SJSA1 (cell line): ENCODE measurements at regions not wholly inside any gene's neighbourhood (a gene's known extent, or its start where the extent isn't known, plus 50 kb on each side); places are given as distances from the start of the nearest gene placed in this dataset.
"Not testable (repeated sequence)": the region's sequence is repeated elsewhere in the genome, so short reads cannot be mapped to it uniquely, and the experiment has no call there.

ENCODE experiments used
- DNase-seq, 2 experiments: peaks; one replicate each; pipeline ENCODE4 v3.0.0-alpha.2; 2015 to 2020; ENCODE audit warnings: low spot score in 2 of 2, low read depth in 1 of 2
- H3K27ac ChIP-seq: fragments of 250-450 bp; sonication (Bioruptor Pico); 2 replicates; pipeline ENCODE4 v1.5.1; 2020; ENCODE audit warnings: mild to moderate bottlenecking, moderate library complexity
- H3K27me3 ChIP-seq: fragments of 250-450 bp; sonication (Bioruptor Pico); replicated peaks from 2 replicates; pipeline ENCODE4 v1.5.1; 2020; ENCODE audit warnings: mild to moderate bottlenecking, moderate library complexity
- H3K36me3 ChIP-seq: fragments of 250-450 bp; sonication (Bioruptor Pico); 2 replicates; pipeline ENCODE4 v1.5.1; 2020; ENCODE audit warnings: mild to moderate bottlenecking
- H3K4me1 ChIP-seq: fragments of 250-450 bp; sonication (Bioruptor Pico); replicated peaks from 2 replicates; pipeline ENCODE4 v1.6.1; 2021; ENCODE audit warnings: mild to moderate bottlenecking
- H3K4me3 ChIP-seq: fragments of 250-450 bp; sonication (Bioruptor Pico); 2 replicates; pipeline ENCODE4 v1.5.1; 2020; ENCODE audit warnings: mild to moderate bottlenecking
- H3K9me3 ChIP-seq: fragments of 250-450 bp; sonication (Bioruptor Pico); replicated peaks from 2 replicates; pipeline ENCODE4 v1.5.1; 2020; ENCODE audit warnings: mild to moderate bottlenecking

- no peak for DNase-seq
- H3K27ac ChIP-seq: no peak overlapping the region
- H3K9me3 ChIP-seq: no peaks in the 10 kb centered on the region
- no peaks in the 10 kb centered on the region for H3K27me3 ChIP-seq
- no peaks in the 10 kb centered on the region for H3K36me3 ChIP-seq
- no peak overlapping the region for H3K4me3 ChIP-seq
- H3K4me1 ChIP-seq: no peaks in the 10 kb centered on the region
Measured at GRCh38 chr4:160347197-160347596, 1244.3 kb downstream of the RAPGEF2 start.

DNA sequence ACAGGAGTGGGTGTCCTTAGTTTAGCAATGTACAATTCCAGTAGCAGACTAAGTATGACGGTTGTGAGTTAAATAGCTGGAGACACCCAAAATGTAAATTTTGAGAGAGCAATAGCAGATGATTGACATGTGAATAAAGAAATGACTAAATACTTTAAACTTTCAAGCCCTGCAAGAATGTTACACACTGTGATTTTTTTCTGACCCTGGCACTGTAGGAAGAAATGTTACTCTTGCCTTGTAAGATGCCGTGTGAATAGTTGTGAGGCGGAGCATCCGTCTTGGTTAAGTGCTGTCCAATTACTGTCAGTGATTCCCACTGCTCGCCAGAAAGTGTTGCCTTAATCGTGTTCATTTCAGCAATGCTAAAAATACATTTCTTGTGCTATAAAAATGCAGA is 1248.1 kb downstream of the RAPGEF2 start:
- H3K36me3 ChIP-seq: no peaks in the 10 kb centered on the region
- H3K4me1 ChIP-seq: no peaks in the 10 kb centered on the region
- DNase-seq: no peak
- no peaks in the 10 kb centered on the region for H3K9me3 ChIP-seq
- no peak overlapping the region for H3K4me3 ChIP-seq
- H3K27ac ChIP-seq: no peak overlapping the region
- no peaks in the 10 kb centered on the region for H3K27me3 ChIP-seq

DNA sequence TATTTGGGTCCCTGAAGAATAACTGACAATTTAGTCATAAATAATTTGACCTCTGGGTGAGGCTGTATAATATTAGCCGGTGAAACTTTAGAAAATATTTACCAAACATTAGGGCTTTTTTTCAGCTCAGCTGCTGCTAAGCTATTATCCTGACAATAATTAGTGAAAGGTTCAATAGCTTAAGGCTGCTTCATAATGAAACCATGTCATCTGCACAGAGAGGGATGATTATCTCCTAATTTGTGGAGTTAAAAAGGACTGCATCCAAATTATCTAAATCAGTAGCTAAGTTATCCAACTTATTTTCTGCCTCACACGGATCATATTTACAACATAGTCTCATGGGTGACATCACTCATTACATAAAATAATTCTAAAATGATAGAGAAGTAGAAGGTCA is 1249.8 kb downstream of the RAPGEF2 start:
- no peaks in the 10 kb centered on the region for H3K9me3 ChIP-seq

GRCh38 chr4:160353548-160353947 is 1250.7 kb downstream of the RAPGEF2 start:
- no peak overlapping the region for H3K27ac ChIP-seq
- no peaks in the 10 kb centered on the region for H3K27me3 ChIP-seq
- no peaks in the 10 kb centered on the region for H3K4me1 ChIP-seq
- DNase-seq: no peak
- no peaks in the 10 kb centered on the region for H3K9me3 ChIP-seq
- H3K4me3 ChIP-seq: no peak overlapping the region
- H3K36me3 ChIP-seq: no peaks in the 10 kb centered on the region

More for the DNA sequence above, 1249.8 kb downstream of the RAPGEF2 start:
- Histone ChIP-seq H3K36me3 (no peaks in the 10 kb centered on the region), H3K4me3 (no peak overlapping the region), H3K27ac (no peak overlapping the region), H3K4me1 (no peaks in the 10 kb centered on the region), H3K27me3 (no peaks in the 10 kb centered on the region)
- no peak for DNase-seq

- H3K36me3 ChIP-seq: no peaks in the 10 kb centered on the region
- no peak for DNase-seq
- H3K4me3 ChIP-seq: no peak overlapping the region
- H3K27ac ChIP-seq: no peak overlapping the region
- H3K27me3 ChIP-seq: no peaks in the 10 kb centered on the region
- H3K4me1 ChIP-seq: no peaks in the 10 kb centered on the region
- H3K9me3 ChIP-seq: no peaks in the 10 kb centered on the region; the same call in 1 of the 2 replicates
Measured at GRCh38 chr4:160362478-160362877, 1259.6 kb downstream of the RAPGEF2 start.

- no peaks in the 10 kb centered on the region for H3K27me3 ChIP-seq
- DNase-seq: no peak
- no peak overlapping the region for H3K4me3 ChIP-seq
- no peaks in the 10 kb centered on the region for H3K36me3 ChIP-seq
- H3K27ac ChIP-seq: no peak overlapping the region
- H3K9me3 ChIP-seq: no peaks in the 10 kb centered on the region; the same call in 1 of the 2 replicates
- H3K4me1 ChIP-seq: no peaks in the 10 kb centered on the region
Measured at GRCh38 chr4:160364217-160364616, 1261.3 kb downstream of the RAPGEF2 start.

DNA sequence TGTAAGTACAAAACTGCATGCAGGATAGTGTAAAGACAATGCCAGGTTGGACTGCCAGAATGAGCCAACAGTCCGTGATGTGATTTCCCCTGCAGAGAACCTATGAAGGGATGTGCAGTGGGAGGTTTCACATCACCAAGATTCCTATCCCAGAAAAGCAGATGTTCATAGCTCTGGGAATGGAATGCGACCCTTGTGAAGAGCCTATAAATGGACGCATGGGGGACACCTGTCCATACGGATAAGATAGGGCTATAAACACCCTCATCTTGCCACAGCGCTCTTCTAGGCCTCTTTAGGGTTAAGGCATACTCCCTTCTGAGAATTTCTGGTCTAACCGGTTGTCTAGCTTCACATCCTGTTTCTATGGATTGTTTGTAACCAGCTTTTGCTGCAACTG is 1261.8 kb downstream of the RAPGEF2 start:
- H3K4me1 ChIP-seq, DNase-seq, H3K4me3 ChIP-seq, H3K27me3 ChIP-seq, H3K36me3 ChIP-seq, H3K9me3 ChIP-seq, H3K27ac ChIP-seq: not testable (repeated sequence)

GRCh38 chr4:160365383-160365782 is 1262.5 kb downstream of the RAPGEF2 start:
- not testable (repeated sequence) for H3K4me3 ChIP-seq, H3K36me3 ChIP-seq, DNase-seq, H3K9me3 ChIP-seq, H3K4me1 ChIP-seq, H3K27me3 ChIP-seq, H3K27ac ChIP-seq

- Histone ChIP-seq H3K4me3 (no peak overlapping the region), H3K27me3 (no peaks in the 10 kb centered on the region), H3K4me1 (no peaks in the 10 kb centered on the region), H3K9me3 (no peaks in the 10 kb centered on the region), H3K27ac (no peak overlapping the region), H3K36me3 (no peaks in the 10 kb centered on the region)
- no peak for DNase-seq
Measured at GRCh38 chr4:160370046-160370445, 1267.2 kb downstream of the RAPGEF2 start.

DNA sequence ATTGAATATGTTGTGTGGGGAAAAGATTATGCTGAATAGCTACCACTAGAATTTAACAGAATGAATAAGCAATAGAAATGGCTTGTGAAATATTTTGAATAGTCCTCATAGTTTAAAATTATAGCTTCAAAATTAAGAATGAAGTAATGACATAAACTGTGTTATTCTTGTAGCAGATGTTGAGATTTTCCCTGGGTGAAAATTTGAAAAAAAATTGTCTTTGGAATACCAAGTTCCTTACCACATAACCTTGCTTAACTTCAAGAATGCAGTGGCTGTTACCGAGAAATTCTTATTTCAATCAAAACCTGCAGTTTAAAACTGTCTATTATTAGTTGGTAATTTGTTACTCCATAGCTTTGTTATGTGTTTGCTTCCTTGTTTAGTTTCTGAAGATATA is 1268.6 kb downstream of the RAPGEF2 start:
- Histone ChIP-seq H3K27me3 (no peaks in the 10 kb centered on the region), H3K9me3 (no peaks in the 10 kb centered on the region), H3K4me3 (no peak overlapping the region), H3K4me1 (no peaks in the 10 kb centered on the region), H3K27ac (no peak overlapping the region), H3K36me3 (no peaks in the 10 kb centered on the region)
- no peak for DNase-seq

GRCh38 chr4:160372390-160372789 is 1269.5 kb downstream of the RAPGEF2 start:
- no peaks in the 10 kb centered on the region for H3K36me3 ChIP-seq

DNA sequence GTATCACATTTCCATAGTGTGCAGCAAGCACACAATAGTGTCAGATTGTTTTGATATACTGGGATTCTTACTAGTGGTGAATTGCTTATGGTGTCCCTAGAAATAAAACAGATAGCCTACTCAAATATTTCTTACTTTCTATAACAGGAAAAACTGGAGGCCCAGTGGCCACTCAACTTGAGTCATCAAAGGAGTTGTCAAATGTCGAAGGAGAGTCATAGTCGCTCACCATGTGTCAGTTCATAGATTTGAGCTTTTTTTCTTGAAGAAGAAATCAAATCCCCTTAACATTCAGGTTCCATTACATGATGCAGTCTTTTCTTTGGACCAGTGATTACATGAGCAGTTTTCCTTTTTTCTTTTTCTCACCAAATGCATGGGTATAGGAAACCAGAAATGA is 1271.0 kb downstream of the RAPGEF2 start:
- Histone ChIP-seq H3K27ac (no peak overlapping the region), H3K36me3 (no peaks in the 10 kb centered on the region), H3K9me3 (no peaks in the 10 kb centered on the region), H3K4me1 (no peaks in the 10 kb centered on the region), H3K27me3 (no peaks in the 10 kb centered on the region), H3K4me3 (no peak overlapping the region)
- DNase-seq: no peak

More at GRCh38 chr4:160372390-160372789, 1269.5 kb downstream of the RAPGEF2 start:
- Histone ChIP-seq H3K27ac (no peak overlapping the region), H3K9me3 (no peaks in the 10 kb centered on the region), H3K4me1 (no peaks in the 10 kb centered on the region), H3K4me3 (no peak overlapping the region), H3K27me3 (no peaks in the 10 kb centered on the region)
- no peak for DNase-seq

DNA sequence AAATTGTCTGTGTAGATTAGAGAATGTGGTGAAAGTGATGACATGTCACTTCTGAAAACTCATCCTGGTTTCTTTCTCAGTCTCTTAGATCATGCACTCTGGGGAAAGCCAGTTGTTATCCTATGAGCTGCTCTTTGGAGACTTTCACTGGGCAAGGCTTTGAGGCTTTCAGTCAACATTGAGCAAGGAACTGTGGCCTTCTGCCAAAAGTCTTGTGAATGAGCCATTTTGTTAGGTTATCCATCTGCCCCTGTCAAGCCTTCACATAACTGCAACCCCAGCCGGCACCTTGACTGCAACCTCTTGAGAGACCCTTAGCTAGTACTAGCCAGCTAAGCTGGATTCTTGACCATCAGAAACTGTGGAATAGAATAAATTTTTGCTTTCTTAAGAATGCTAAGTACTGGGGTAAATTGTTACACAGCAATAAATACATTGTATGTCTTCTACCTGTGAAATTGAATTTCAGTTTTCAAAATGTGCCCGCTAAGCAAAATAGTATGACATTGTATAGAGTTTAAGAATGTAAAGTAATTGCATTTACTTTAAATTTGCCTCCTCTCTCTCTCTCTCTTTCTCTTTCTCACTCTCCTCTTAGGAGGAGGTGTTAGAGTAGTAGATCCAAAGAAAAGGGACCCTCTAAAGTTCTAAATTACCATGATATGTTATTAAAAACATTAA is 1273.0 kb downstream of the RAPGEF2 start:
- Histone ChIP-seq H3K36me3 (no peaks in the 10 kb centered on the region), H3K4me3 (no peak overlapping the region), H3K27ac (no peak overlapping the region), H3K27me3 (no peaks in the 10 kb centered on the region), H3K4me1 (no peaks in the 10 kb centered on the region), H3K9me3 (no peaks in the 10 kb centered on the region)
- DNase-seq: no peak

- Histone ChIP-seq H3K27me3 (no peaks in the 10 kb centered on the region), H3K4me1 (no peaks in the 10 kb centered on the region), H3K9me3 (no peaks in the 10 kb centered on the region), H3K36me3 (no peaks in the 10 kb centered on the region), H3K4me3 (no peak overlapping the region), H3K27ac (no peak overlapping the region)
- no peak for DNase-seq
Measured at GRCh38 chr4:160386846-160387245, 1284.0 kb downstream of the RAPGEF2 start.

- no peaks in the 10 kb centered on the region for H3K4me1 ChIP-seq
- no peaks in the 10 kb centered on the region for H3K36me3 ChIP-seq
- DNase-seq: no peak
- no peak overlapping the region for H3K4me3 ChIP-seq
- no peak overlapping the region for H3K27ac ChIP-seq
- H3K27me3 ChIP-seq: no peaks in the 10 kb centered on the region
- H3K9me3 ChIP-seq: no peaks in the 10 kb centered on the region
Measured at GRCh38 chr4:160399826-160400225, 1296.9 kb downstream of the RAPGEF2 start.
